HG02610 (cell line): ENCODE measurements at regions not wholly inside any gene's neighbourhood (a gene's known extent, or its start where the extent isn't known, plus 50 kb on each side); places are given as distances from the start of the nearest gene placed in this dataset.
"Not testable (repeated sequence)": the region's sequence is repeated elsewhere in the genome, so short reads cannot be mapped to it uniquely, and the experiment has no call there.

Experiments used
- ATAC-seq: cut with Tn5 transposase; IDR thresholded peaks from one replicate; pipeline ENCODE4 v1.9.1; 2021; ENCODE audit warnings: mild to moderate bottlenecking, moderate library complexity; ENCODE audit not compliant: unreplicated experiment

- ATAC-seq: not testable (repeated sequence)
Observed at GRCh38 chr10:61192589-61192988, 248.6 kb upstream of the RHOBTB1 start.

DNA sequence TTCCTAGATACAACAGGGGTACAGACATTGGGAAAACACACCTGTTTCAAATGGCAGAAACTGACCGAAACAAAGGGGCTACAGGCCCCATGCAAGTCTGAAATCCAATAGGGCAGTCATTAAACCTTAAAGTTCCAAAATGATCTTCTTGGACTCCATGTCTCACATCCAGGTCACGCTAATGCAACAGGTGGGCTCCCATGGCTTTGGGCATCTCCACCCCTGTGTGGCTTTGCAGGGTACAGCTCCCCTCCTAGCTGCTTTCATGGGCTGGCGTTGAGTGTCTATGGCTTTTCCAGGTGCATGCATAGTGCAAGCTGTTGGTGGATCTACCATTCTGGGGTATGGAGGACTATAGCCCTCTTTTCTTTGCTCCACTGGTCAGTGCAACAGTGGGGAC lies 248.1 kb upstream of the RHOBTB1 start:
- no peak for ATAC-seq

- ATAC-seq: no peak
Observed at GRCh38 chr10:61189912-61190311, 245.9 kb upstream of the RHOBTB1 start.

GRCh38 chr10:61188691-61189090 lies 244.7 kb upstream of the RHOBTB1 start:
- no peak for ATAC-seq

DNA sequence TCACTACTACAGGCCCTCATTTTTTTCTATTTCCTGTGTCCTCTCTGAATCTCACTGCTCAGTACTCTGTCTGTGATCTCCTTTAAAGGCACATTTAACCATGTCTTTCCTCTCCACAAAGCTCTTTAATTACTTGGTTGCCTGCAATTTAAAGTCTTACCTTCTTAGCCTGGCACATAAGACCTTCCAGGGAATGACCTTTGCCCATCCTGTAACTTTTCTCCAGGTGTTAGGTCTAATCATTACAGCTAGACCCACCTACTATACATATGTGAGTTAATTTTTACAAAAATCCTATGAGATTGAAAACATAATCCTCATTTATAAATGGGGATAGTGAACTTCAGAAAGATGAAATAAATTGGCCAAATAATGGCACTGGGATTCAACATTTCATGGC lies 244.1 kb upstream of the RHOBTB1 start:
- ATAC-seq: no peak

DNA sequence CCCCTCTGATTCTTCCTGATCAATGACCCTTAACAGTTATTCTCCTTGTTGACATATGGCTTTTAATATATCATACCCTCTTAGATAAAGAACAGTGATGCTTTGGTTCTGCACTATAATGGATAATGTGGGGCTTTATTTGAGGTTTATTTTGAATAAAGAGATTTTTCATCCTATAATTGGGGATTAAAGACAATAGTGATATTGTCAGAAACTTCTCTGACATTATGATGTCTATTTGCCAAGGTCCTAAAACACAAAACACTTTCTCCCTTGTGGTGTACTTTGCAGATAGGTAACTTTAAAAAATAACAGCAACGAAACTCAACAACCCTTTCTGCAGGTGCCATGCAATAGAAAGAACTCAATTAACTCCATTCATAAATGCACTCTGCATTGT lies 243.6 kb upstream of the RHOBTB1 start:
- no peak for ATAC-seq

GRCh38 chr10:61186408-61186807 lies 242.4 kb upstream of the RHOBTB1 start:
- ATAC-seq: no peak

- ATAC-seq: no peak
Observed at GRCh38 chr10:61184429-61184828, 240.4 kb upstream of the RHOBTB1 start.

GRCh38 chr10:61183967-61184366 lies 240.0 kb upstream of the RHOBTB1 start:
- no peak for ATAC-seq

DNA sequence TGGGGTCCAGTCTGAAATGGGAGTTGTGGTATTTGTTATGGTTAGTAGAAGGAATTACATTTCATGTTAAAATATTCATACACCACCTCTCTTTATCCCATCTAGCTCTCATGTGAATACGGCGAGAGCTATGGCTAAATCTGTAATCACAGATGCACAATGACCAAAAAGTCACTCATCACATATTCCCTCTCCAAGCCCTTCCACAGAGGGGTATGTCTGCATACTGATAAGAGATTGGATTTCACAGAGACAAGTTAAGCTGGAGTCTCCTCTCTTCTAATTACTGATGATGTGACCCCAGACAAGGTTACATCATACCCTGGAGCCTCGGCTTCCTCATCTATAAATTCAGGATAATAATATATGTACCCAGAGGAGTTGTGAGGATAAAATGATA lies 237.8 kb upstream of the RHOBTB1 start:
- no peak for ATAC-seq

DNA sequence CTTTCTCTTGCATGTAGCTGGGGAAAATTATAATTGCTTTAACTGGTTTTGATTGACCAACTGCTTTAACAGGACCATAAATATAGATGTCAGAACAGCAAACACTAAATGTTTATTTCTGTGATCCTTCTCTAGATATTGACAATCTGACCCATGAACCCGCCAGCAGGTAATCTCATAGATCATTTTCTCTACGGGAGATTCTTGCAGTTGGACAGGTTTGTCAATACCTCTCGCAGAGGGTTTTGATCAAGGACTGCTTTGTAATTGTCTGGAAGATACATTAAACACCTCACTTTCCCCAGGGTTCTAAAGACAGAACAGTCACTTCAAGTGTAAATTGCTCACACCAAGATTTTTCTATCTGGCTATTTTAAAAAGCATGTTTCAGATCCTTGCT lies 235.8 kb upstream of the RHOBTB1 start:
- no peak for ATAC-seq

- no peak for ATAC-seq
Observed at GRCh38 chr10:61176424-61176823, 232.4 kb upstream of the RHOBTB1 start.

- ATAC-seq: no peak
Observed at GRCh38 chr10:61175316-61175715, 231.3 kb upstream of the RHOBTB1 start.

DNA sequence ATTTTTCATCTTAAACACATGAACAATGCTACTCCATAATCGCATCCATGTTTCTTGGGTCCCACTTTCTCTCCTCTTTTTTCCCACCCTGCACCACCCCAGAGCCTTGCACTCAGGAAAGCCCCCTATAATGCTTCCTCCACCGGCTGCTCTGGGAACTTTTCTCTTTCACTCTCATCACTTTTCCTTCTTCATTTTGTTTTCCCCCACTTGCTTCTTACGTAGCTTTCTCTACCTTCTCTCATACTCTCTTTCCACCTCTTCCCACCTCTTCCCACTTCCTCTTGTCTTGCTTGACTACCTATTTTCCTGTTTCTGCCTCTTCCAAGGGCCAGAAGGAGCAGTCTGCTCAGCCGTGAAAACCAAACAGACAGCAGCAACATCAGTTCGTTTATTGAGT lies 229.5 kb upstream of the RHOBTB1 start:
- ATAC-seq: no peak

GRCh38 chr10:61172182-61172926 lies 228.4 kb upstream of the RHOBTB1 start:
- ATAC-seq: no peak

DNA sequence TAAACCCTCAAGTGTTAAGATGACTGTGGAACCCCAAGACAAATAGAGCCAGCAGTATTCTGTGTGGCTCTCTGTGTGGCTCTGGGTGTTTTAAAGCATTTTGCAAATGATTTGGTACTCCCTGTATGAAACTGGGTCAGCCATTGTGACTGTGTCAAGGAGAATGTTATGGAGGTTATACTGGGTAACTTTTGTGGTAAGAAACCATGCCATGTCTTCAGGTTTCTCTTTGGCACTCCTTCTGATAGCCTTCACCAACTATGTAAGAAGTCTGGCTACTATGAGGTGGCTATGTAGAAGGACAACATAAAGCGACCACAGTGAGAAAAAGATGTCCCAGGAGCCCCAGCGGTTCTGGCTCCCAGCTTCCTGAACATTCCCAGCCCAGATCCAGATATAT lies 226.6 kb upstream of the RHOBTB1 start:
- ATAC-seq: no peak

GRCh38 chr10:61169294-61169693 lies 225.3 kb upstream of the RHOBTB1 start:
- no peak for ATAC-seq

DNA sequence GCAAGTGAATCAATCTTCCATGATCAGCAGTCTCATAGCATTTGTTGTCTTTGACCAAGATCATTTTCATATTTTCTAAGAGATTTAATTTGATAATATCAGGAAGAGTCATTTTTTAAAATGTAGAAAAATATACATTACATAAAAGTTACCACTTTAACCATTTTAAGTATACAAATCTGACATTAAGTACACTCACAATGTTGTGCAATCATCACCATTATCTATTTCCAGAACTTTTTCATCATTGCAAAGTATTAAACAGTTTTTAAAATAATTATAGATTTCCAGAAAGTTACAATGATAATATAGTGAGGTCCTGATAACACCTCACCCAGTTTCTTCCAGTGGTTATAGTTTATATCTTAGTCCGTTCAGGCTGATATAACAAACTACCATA lies 222.5 kb upstream of the RHOBTB1 start:
- ATAC-seq: no peak

DNA sequence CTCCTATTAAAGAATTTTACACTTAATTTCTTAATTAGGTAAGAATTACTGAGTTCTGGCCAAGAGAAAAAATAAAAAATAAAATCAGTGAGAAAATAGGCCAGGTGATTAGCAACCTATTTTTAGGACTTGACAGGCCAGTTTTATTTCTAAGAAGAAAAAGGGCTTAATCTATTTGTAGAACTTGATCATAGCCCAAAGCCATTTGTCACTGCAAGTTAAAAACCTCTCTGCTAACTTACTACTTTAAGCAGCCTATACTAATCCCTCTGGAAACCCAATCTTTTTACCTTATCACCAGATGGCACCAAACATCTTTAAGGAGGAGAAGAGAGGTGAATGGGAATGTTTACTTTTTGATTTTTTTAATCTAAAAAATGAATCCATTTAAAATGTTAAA lies 222.1 kb upstream of the RHOBTB1 start:
- ATAC-seq: no peak

- ATAC-seq: no peak
Observed at GRCh38 chr10:61164458-61165160, 220.6 kb upstream of the RHOBTB1 start.

DNA sequence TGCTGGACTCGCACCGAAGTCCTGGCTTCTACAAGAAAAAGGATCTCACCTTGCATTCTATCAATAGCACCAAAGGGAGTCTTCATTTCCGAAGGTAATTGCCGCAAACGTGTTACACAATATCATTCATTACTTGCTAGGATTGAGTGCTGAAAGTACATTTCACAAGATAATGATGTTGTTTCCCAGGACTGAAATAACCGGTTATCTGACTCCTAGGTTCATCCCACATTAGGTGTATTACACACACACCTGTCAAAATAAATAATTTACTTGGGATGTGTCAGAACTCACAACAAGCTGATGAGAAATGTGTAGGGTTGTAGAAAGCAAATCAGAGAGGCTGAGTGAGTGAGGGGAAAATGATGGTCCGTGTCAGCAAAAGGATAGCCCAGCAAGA lies 219.4 kb upstream of the RHOBTB1 start:
- ATAC-seq: no peak

DNA sequence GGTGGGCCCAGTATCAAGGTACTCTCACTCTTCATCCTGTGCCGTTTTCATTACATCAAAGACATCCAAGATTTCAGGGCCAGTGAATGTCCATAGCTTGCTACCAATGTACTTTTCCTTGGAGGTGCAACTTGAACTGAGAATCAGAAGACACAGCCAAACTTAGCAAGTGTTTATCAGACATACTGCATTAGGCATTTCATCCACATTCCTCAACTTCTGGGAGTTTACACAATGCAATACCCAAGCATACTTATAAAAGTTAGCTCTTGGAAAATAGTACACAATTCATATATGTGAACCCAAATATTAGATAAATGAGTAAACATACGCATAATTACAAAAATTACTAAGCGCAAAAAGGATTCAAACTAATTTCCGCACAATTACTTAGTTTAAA lies 216.3 kb upstream of the RHOBTB1 start:
- ATAC-seq: no peak

GRCh38 chr10:61159253-61159652 lies 215.3 kb upstream of the RHOBTB1 start:
- no peak for ATAC-seq
